BE2C (cell line): ENCODE measurements at regions not wholly inside any gene's neighbourhood (a gene's known extent, or its start where the extent isn't known, plus 50 kb on each side); places are given as distances from the start of the nearest gene placed in this dataset.

ENCODE experiments used
- DNase-seq: peaks from one replicate; pipeline ENCODE4 v3.0.0-alpha.2; 2020
- H3K27me3 ChIP-seq: fragments of 250-450 bp; sonication (Bioruptor Pico); 2 replicates; pipeline ENCODE4 v1.5.1; 2020; ENCODE audit warnings: mild to moderate bottlenecking
- H3K36me3 ChIP-seq: fragments of 250-450 bp; sonication (Bioruptor Pico); 2 replicates; pipeline ENCODE4 v1.5.1; 2020; ENCODE audit warnings: mild to moderate bottlenecking
- H3K4me1 ChIP-seq: fragments of 250-450 bp; sonication (Bioruptor Pico); 2 replicates; pipeline ENCODE4 v1.5.1; 2020
- H3K4me3 ChIP-seq: 2 replicates; pipeline ENCODE4 v1.5.1; 2011; ENCODE audit warnings: low read depth, low read length
- H3K9me3 ChIP-seq: fragments of 250-450 bp; sonication (Bioruptor Pico); 2 replicates; pipeline ENCODE4 v1.5.1; 2020
- CTCF ChIP-seq: IDR thresholded peaks from 2 replicates; pipeline ENCODE4 v1.5.1; 2012; ENCODE audit warnings: mild to moderate bottlenecking, low read depth, low read length

GRCh38 chr5:93126634-93127033 is 454.4 kb downstream of the NR2F1-AS1 start:
- no peak for TF ChIP-seq CTCF
- Histone ChIP-seq H3K27me3 (no peaks in the 10 kb centered on the region), H3K4me3 (no peak overlapping the region), H3K36me3 (no peaks in the 10 kb centered on the region), H3K4me1 (no peaks in the 10 kb centered on the region), H3K9me3 (no peaks in the 10 kb centered on the region)
- DNase-seq, result no peak

GRCh38 chr5:93123127-93123526 is 457.9 kb downstream of the NR2F1-AS1 start:
- H3K36me3 ChIP-seq, result no peaks in the 10 kb centered on the region
- no peaks in the 10 kb centered on the region for H3K9me3 ChIP-seq
- TF ChIP-seq CTCF, result no peak
- no peak overlapping the region for H3K4me3 ChIP-seq
- no peaks in the 10 kb centered on the region for H3K27me3 ChIP-seq
- DNase-seq, result no peak
- H3K4me1 ChIP-seq, result no peaks in the 10 kb centered on the region

GRCh38 chr5:93122446-93122845 is 458.6 kb downstream of the NR2F1-AS1 start:
- H3K27me3 ChIP-seq, result no peaks in the 10 kb centered on the region
- no peak for DNase-seq
- H3K9me3 ChIP-seq, result no peaks in the 10 kb centered on the region
- H3K4me1 ChIP-seq, result no peaks in the 10 kb centered on the region
- H3K36me3 ChIP-seq, result no peaks in the 10 kb centered on the region
- no peak for TF ChIP-seq CTCF
- H3K4me3 ChIP-seq, result no peak overlapping the region

- Histone ChIP-seq H3K27me3 (no peaks in the 10 kb centered on the region), H3K36me3 (no peaks in the 10 kb centered on the region), H3K4me1 (no peaks in the 10 kb centered on the region), H3K9me3 (no peaks in the 10 kb centered on the region), H3K4me3 (no peak overlapping the region)
- no peak for DNase-seq
- TF ChIP-seq CTCF, result no peak
Observed at GRCh38 chr5:93120771-93121170, 460.2 kb downstream of the NR2F1-AS1 start.

GRCh38 chr5:93120051-93120450 is 461.0 kb downstream of the NR2F1-AS1 start:
- no peaks in the 10 kb centered on the region for H3K4me1 ChIP-seq
- no peak overlapping the region for H3K4me3 ChIP-seq
- DNase-seq, result no peak
- H3K9me3 ChIP-seq, result no peaks in the 10 kb centered on the region
- no peaks in the 10 kb centered on the region for H3K27me3 ChIP-seq
- no peak for TF ChIP-seq CTCF
- no peaks in the 10 kb centered on the region for H3K36me3 ChIP-seq

GRCh38 chr5:93117751-93118531 is 463.1 kb downstream of the NR2F1-AS1 start:
- no peak for DNase-seq
- Histone ChIP-seq H3K36me3 (no peaks in the 10 kb centered on the region), H3K4me1 (no peaks in the 10 kb centered on the region), H3K4me3 (no peak overlapping the region), H3K27me3 (no peaks in the 10 kb centered on the region), H3K9me3 (no peaks in the 10 kb centered on the region)
- no peak for TF ChIP-seq CTCF
